ENCODE measurements at regions not wholly inside any gene's neighbourhood (a gene's known extent, or its start where the extent isn't known, plus 50 kb on each side); places are given as distances from the start of the nearest gene placed in this dataset.

DNA sequence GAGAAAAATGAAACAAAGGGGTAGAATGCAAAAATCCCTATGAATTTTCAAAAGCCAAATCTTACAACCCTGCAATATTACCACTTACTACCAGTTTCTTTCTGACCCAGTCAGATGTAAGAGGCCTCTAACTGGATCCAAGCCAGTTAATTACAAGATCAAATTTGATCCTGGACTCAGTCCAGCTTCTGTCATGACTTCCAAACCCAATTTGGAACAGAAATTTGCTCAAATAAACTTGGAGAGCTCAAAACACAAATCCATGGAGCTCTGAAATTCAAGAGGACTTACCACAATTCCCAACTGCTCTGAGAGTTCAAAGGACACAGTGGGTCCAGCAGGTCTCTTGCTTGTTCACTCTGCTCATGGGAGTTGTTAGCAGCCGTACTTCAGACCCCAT lies 1271.7 kb upstream of the SLC39A10 start:
- ChIA-PET CTCF (no interaction called here), POLR2A (no interaction called here)
- Histone ChIP-seq H3K27ac (ENCODE audit: low read length in 2 of 2) (no peak overlapping the region), H4K20me1 (ENCODE audit: control insufficient read depth, insufficient read depth, low read length, poor library complexity, severe bottlenecking) (no peaks in the 10 kb centered on the region), H3K79me2 (ENCODE audit: control insufficient read depth, insufficient read depth, low read length) (no peaks in the 10 kb centered on the region), H3K4me2 (replicated peaks; ENCODE audit: low read depth, low read length, poor library complexity, severe bottlenecking) (no peak overlapping the region), H2AFZ (ENCODE audit: insufficient read depth, low read depth, low read length, poor library complexity, severe bottlenecking) (no peak overlapping the region), H3K4me3 (ENCODE audit: control extremely low read depth in 1 of 5, extremely low read depth in 1 of 5, insufficient read depth in 1 of 5, low read depth in 2 of 5, low read length in 4 of 5) (no peak overlapping the region), H3K4me1 (ENCODE audit: control insufficient read depth in 2 of 2, insufficient read depth in 2 of 2, low read length in 2 of 2) (no peaks in the 10 kb centered on the region), H3K36me3 (replicated peaks in 1 of 2; ENCODE audit: control extremely low read depth in 1 of 2, control insufficient read depth in 1 of 2, extremely low read depth in 1 of 2, insufficient read depth in 2 of 2, low read length in 1 of 2) (no peaks in the 10 kb centered on the region), H3K27me3 (replicated peaks in 1 of 4; ENCODE audit: control extremely low read depth in 1 of 4, control insufficient read depth in 3 of 4, insufficient read depth in 4 of 4, low read length in 3 of 4) (no peaks in the 10 kb centered on the region), H3K9me3 (ENCODE audit: control extremely low read depth in 1 of 3, control insufficient read depth in 2 of 3, insufficient read depth in 1 of 3, low read length in 2 of 3) (peaks cover 0 to 6% (median 5%) of the 10 kb centered on the region in 3 donors), H3K9ac (ENCODE audit: low read length) (no peak overlapping the region)
- H3K4me1 Mint-ChIP-seq: no peaks in the 10 kb centered on the region
- ATAC-seq (ENCODE audit: low read depth): no peak
- no peak for DNase-seq
- H3K9me3 Mint-ChIP-seq (ENCODE audit: insufficient read depth): no peaks in the 10 kb centered on the region
- H3K27me3 Mint-ChIP-seq: no peaks in the 10 kb centered on the region
- intact Hi-C loops (cut with micrococcal nuclease): no loop called here
- no peak for TF ChIP-seq EZH2 (IDR thresholded peaks at IDR 0.05; ENCODE audit: borderline replicate concordance, insufficient read depth, low read depth, low read length, poor library complexity, severe bottlenecking)
- TF ChIP-seq, protein P1, sequence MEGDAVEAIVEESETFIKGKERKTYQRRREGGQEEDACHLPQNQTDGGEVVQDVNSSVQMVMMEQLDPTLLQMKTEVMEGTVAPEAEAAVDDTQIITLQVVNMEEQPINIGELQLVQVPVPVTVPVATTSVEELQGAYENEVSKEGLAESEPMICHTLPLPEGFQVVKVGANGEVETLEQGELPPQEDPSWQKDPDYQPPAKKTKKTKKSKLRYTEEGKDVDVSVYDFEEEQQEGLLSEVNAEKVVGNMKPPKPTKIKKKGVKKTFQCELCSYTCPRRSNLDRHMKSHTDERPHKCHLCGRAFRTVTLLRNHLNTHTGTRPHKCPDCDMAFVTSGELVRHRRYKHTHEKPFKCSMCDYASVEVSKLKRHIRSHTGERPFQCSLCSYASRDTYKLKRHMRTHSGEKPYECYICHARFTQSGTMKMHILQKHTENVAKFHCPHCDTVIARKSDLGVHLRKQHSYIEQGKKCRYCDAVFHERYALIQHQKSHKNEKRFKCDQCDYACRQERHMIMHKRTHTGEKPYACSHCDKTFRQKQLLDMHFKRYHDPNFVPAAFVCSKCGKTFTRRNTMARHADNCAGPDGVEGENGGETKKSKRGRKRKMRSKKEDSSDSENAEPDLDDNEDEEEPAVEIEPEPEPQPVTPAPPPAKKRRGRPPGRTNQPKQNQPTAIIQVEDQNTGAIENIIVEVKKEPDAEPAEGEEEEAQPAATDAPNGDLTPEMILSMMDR (IDR thresholded peaks at IDR 0.05): no peak
- H3K27ac Mint-ChIP-seq: no peak overlapping the region
- H3K4me3 Mint-ChIP-seq: no peak overlapping the region
- no CpG with 5 or more reads among the region's 1 CpG for WGBS (ENCODE audit: insufficient coverage)

GRCh38 chr2:194383401-194383800 lies 1273.6 kb upstream of the SLC39A10 start:
- Histone ChIP-seq H4K20me1 (ENCODE audit: control insufficient read depth, insufficient read depth, low read length, poor library complexity, severe bottlenecking) (no peaks in the 10 kb centered on the region), H2AFZ (ENCODE audit: insufficient read depth, low read depth, low read length, poor library complexity, severe bottlenecking) (no peak overlapping the region), H3K27ac (ENCODE audit: low read length in 2 of 2) (no peak overlapping the region), H3K4me1 (ENCODE audit: control insufficient read depth in 2 of 2, insufficient read depth in 2 of 2, low read length in 2 of 2) (no peaks in the 10 kb centered on the region), H3K9me3 (ENCODE audit: control extremely low read depth in 1 of 3, control insufficient read depth in 2 of 3, insufficient read depth in 1 of 3, low read length in 2 of 3) (peaks cover 0 to 7% (median 6%) of the 10 kb centered on the region in 3 donors), H3K79me2 (ENCODE audit: control insufficient read depth, insufficient read depth, low read length) (no peaks in the 10 kb centered on the region), H3K9ac (ENCODE audit: low read length) (no peak overlapping the region), H3K36me3 (replicated peaks in 1 of 2; ENCODE audit: control extremely low read depth in 1 of 2, control insufficient read depth in 1 of 2, extremely low read depth in 1 of 2, insufficient read depth in 2 of 2, low read length in 1 of 2) (no peaks in the 10 kb centered on the region), H3K27me3 (replicated peaks in 1 of 4; ENCODE audit: control extremely low read depth in 1 of 4, control insufficient read depth in 3 of 4, insufficient read depth in 4 of 4, low read length in 3 of 4) (no peaks in the 10 kb centered on the region), H3K4me3 (ENCODE audit: control extremely low read depth in 1 of 5, extremely low read depth in 1 of 5, insufficient read depth in 1 of 5, low read depth in 2 of 5, low read length in 4 of 5) (no peak overlapping the region), H3K4me2 (replicated peaks; ENCODE audit: low read depth, low read length, poor library complexity, severe bottlenecking) (no peak overlapping the region)
- Mint-ChIP-seq H3K4me3 (no peak overlapping the region), H3K27ac (no peak overlapping the region), H3K9me3 (ENCODE audit: insufficient read depth) (peaks cover 3% of the 10 kb centered on the region), H3K4me1 (no peaks in the 10 kb centered on the region), H3K27me3 (no peaks in the 10 kb centered on the region)
- intact Hi-C loops (cut with micrococcal nuclease): no loop called here
- TF ChIP-seq EZH2 (IDR thresholded peaks at IDR 0.05; ENCODE audit: borderline replicate concordance, insufficient read depth, low read depth, low read length, poor library complexity, severe bottlenecking): no peak
- TF ChIP-seq, protein P1 (IDR thresholded peaks at IDR 0.05): no peak
- no CpG with 5 or more reads among the region's 1 CpG for WGBS (ENCODE audit: insufficient coverage)
- ATAC-seq (ENCODE audit: low read depth) (no peak), DNase-seq (no peak)
- CTCF ChIA-PET: no interaction called here
- POLR2A ChIA-PET: no interaction called here

Measured in B cell (primary cell).